K562 (cell line): ENCODE measurements at regions not wholly inside any gene's neighbourhood (a gene's known extent, or its start where the extent isn't known, plus 50 kb on each side); places are given as distances from the start of the nearest gene placed in this dataset.
"Not testable (repeated sequence)": the region's sequence is repeated elsewhere in the genome, so short reads cannot be mapped to it uniquely, and the experiment has no call there.

Experiments used
- HDAC2 ChIP-seq: fragments of 450-650 bp; IDR thresholded peaks from 2 replicates; pipeline ENCODE4 v1.6.1; 2016; ENCODE audit warnings: mild to moderate bottlenecking
- ZNF785 ChIP-seq: fragments of 250-450 bp; sonication (Bioruptor Pico); IDR thresholded peaks from 2 replicates; pipeline ENCODE4 v1.4.0; 2020; ENCODE audit warnings: mild to moderate bottlenecking

DNA sequence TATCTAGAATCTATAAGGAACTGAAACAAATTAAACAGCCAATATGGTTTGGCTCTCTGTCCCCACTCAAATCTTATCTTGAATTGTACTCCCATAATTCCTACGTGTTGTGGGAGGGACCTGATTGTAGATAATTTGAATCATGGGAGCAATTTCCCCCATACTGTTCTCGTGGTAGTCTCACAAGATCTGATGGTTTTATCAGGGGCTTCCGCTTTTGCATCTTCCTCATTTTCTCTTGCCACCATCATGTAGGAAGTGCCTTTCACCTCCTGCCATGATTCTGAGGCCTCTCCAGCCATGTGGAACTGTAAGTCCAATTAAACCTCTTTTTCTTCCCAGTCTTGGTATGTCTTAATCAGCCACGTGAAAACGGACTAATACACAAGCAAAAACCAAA lies 185.0 kb downstream of the TBX15 start:
- TF ChIP-seq ZNF785, HDAC2: not testable (repeated sequence)
